ENCODE measurements at regions not wholly inside any gene's neighbourhood (a gene's known extent, or its start where the extent isn't known, plus 50 kb on each side); places are given as distances from the start of the nearest gene placed in this dataset.

- H3K27ac ChIP-seq (ENCODE audit: low read depth, low read length), result no peak overlapping the region
- no peaks in the 10 kb centered on the region for H3K27me3 ChIP-seq (ENCODE audit: control insufficient read depth, low read length)
- no peaks in the 10 kb centered on the region for H3K9me3 ChIP-seq (ENCODE audit: control insufficient read depth, insufficient read depth, low read length)
- no peaks in the 10 kb centered on the region for H3F3A ChIP-seq (ENCODE audit: control insufficient read depth, insufficient read depth)
- no peaks in the 10 kb centered on the region for H3K9me2 ChIP-seq (replicated peaks; ENCODE audit: control insufficient read depth, low read length)
- no peak overlapping the region for H3K4me3 ChIP-seq (ENCODE audit: low read length)
- H3K79me2 ChIP-seq (ENCODE audit: control insufficient read depth, low read length), result no peaks in the 10 kb centered on the region
- no peaks in the 10 kb centered on the region for H4K20me1 ChIP-seq (ENCODE audit: control insufficient read depth, insufficient read depth, low read depth, low read length)
- TF ChIP-seq CTCF (IDR thresholded peaks at IDR 0.05; ENCODE audit: low read depth, low read length, poor library complexity, severe bottlenecking), result no peak
- TF ChIP-seq EZH2phosphoT487 (IDR thresholded peaks at IDR 0.05; ENCODE audit: borderline replicate concordance, low read length), result no peak
- no peaks in the 10 kb centered on the region for H3K36me3 ChIP-seq (ENCODE audit: control insufficient read depth, low read length)
- H3K4me2 ChIP-seq (ENCODE audit: low read length), result no peak overlapping the region
- H3K4me1 ChIP-seq (ENCODE audit: control insufficient read depth, low read length), result no peaks in the 10 kb centered on the region
Observed at GRCh38 chr13:87919956-87920355, 248.8 kb downstream of the SLITRK5 start.

DNA sequence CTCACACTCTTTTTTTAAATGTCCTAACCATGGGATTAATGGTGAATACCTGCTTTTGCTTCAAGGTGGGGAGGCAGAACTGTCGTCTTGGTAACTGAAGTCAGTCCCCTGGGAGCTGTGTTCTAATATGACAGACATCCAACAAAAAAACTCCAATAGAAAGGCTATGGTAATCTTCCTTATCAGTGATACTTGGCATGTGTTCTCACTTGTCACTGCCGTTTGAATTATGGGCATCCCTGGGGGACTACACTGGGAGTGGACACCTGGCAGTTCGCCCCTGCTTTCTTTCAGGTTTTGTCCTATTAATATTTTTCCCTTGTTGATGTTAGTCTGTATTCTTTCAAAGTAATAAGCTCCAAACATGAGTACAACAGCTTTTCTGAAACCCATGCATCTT is 252.6 kb downstream of the SLITRK5 start:
- no peaks in the 10 kb centered on the region for H3K36me3 ChIP-seq (ENCODE audit: control insufficient read depth, low read length)
- H4K20me1 ChIP-seq (ENCODE audit: control insufficient read depth, insufficient read depth, low read depth, low read length), result no peaks in the 10 kb centered on the region
- no peak overlapping the region for H3K4me3 ChIP-seq (ENCODE audit: low read length)
- no peaks in the 10 kb centered on the region for H3F3A ChIP-seq (ENCODE audit: control insufficient read depth, insufficient read depth)
- no peaks in the 10 kb centered on the region for H3K27me3 ChIP-seq (ENCODE audit: control insufficient read depth, low read length)
- no peaks in the 10 kb centered on the region for H3K4me1 ChIP-seq (ENCODE audit: control insufficient read depth, low read length)
- TF ChIP-seq EZH2phosphoT487 (IDR thresholded peaks at IDR 0.05; ENCODE audit: borderline replicate concordance, low read length), result no peak
- TF ChIP-seq CTCF (IDR thresholded peaks at IDR 0.05; ENCODE audit: low read depth, low read length, poor library complexity, severe bottlenecking), result no peak
- no peak overlapping the region for H3K4me2 ChIP-seq (ENCODE audit: low read length)
- no peaks in the 10 kb centered on the region for H3K79me2 ChIP-seq (ENCODE audit: control insufficient read depth, low read length)
- no peaks in the 10 kb centered on the region for H3K9me2 ChIP-seq (replicated peaks; ENCODE audit: control insufficient read depth, low read length)
- no peak overlapping the region for H3K27ac ChIP-seq (ENCODE audit: low read depth, low read length)
- no peaks in the 10 kb centered on the region for H3K9me3 ChIP-seq (ENCODE audit: control insufficient read depth, insufficient read depth, low read length)

GRCh38 chr13:87925006-87925405 is 253.8 kb downstream of the SLITRK5 start:
- Histone ChIP-seq H3K27ac (ENCODE audit: low read depth, low read length) (no peak overlapping the region), H3K4me2 (ENCODE audit: low read length) (no peak overlapping the region), H3K4me3 (ENCODE audit: low read length) (no peak overlapping the region)

More at GRCh38 chr13:87925006-87925405, 253.8 kb downstream of the SLITRK5 start:
- H3K36me3 ChIP-seq (ENCODE audit: control insufficient read depth, low read length), result no peaks in the 10 kb centered on the region
- H3K4me1 ChIP-seq (ENCODE audit: control insufficient read depth, low read length), result no peaks in the 10 kb centered on the region
- H3K9me2 ChIP-seq (replicated peaks; ENCODE audit: control insufficient read depth, low read length), result no peaks in the 10 kb centered on the region
- no peak for TF ChIP-seq CTCF (IDR thresholded peaks at IDR 0.05; ENCODE audit: low read depth, low read length, poor library complexity, severe bottlenecking)
- no peak for TF ChIP-seq EZH2phosphoT487 (IDR thresholded peaks at IDR 0.05; ENCODE audit: borderline replicate concordance, low read length)
- H3F3A ChIP-seq (ENCODE audit: control insufficient read depth, insufficient read depth), result no peaks in the 10 kb centered on the region
- H3K27me3 ChIP-seq (ENCODE audit: control insufficient read depth, low read length), result no peaks in the 10 kb centered on the region
- H4K20me1 ChIP-seq (ENCODE audit: control insufficient read depth, insufficient read depth, low read depth, low read length), result no peaks in the 10 kb centered on the region
- H3K9me3 ChIP-seq (ENCODE audit: control insufficient read depth, insufficient read depth, low read length), result no peaks in the 10 kb centered on the region
- H3K79me2 ChIP-seq (ENCODE audit: control insufficient read depth, low read length), result no peaks in the 10 kb centered on the region
